ENCODE measurements at regions not wholly inside any gene's neighbourhood (a gene's known extent, or its start where the extent isn't known, plus 50 kb on each side); places are given as distances from the start of the nearest gene placed in this dataset.
"Not testable (repeated sequence)": the region's sequence is repeated elsewhere in the genome, so short reads cannot be mapped to it uniquely, and the experiment has no call there.

GRCh38 chrY:20643055-20643454 lies 67.5 kb downstream of the EIF1AY start:
- Histone ChIP-seq H3K27ac (ENCODE audit: low read depth, low read length) (no peak overlapping the region), H3K27me3 (ENCODE audit: insufficient read depth, low read length, poor library complexity) (no peaks in the 10 kb centered on the region), H3K56ac (ENCODE audit: low read length) (no peak overlapping the region), H3K23ac (ENCODE audit: low read length) (no peak overlapping the region), H3K79me2 (ENCODE audit: control insufficient read depth, insufficient read depth, low read length) (no peaks in the 10 kb centered on the region), H2BK120ac (ENCODE audit: low read depth, low read length) (no peak overlapping the region), H3K18ac (ENCODE audit: low read length) (no peak overlapping the region), H4K5ac (ENCODE audit: low read length) (no peak overlapping the region), H3K4me3 (ENCODE audit: low read length) (no peak overlapping the region), H3K79me1 (ENCODE audit: low read length) (no peaks in the 10 kb centered on the region), H2BK5ac (ENCODE audit: low read length) (no peak overlapping the region), H4K8ac (ENCODE audit: low read depth, low read length) (no peak overlapping the region), H2BK15ac (replicated peaks; ENCODE audit: low read depth) (no peak overlapping the region), H3K4me1 (ENCODE audit: control insufficient read depth, low read depth, low read length) (no peaks in the 10 kb centered on the region), H3K9ac (ENCODE audit: low read length) (no peak overlapping the region), H2AK5ac (ENCODE audit: low read length) (no peak overlapping the region), H3K4ac (ENCODE audit: low read depth, low read length) (no peak overlapping the region), H3K36me3 (ENCODE audit: control insufficient read depth, insufficient read depth, low read length) (no peaks in the 10 kb centered on the region), H3K4me2 (ENCODE audit: low read length) (no peak overlapping the region)
- no CpG with 5 or more reads among the region's 7 CpGs for WGBS (ENCODE audit: extremely low coverage, insufficient coverage, low lambda C conversion rate)
- DNase-seq: no peak

DNA sequence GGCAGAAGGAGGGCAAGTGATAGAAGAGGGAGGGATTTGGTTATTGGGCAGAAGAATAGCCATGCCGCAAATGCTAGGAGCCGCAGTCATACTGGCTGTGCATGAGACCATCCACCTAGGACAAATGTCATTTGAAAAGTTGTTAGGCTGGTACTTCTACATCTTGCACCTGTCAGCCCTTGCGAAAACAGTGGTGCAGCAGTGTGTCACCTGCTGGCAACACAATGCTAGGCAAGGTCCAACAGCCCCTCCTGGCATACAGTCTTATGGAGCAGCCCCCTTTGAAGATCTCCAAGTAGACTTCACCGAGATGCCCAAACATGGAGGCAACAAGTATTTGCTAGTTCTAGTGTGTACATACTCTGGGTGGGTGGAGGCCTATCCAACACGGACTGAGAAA lies 72.7 kb downstream of the EIF1AY start:
- no peak overlapping the region for H3K23ac ChIP-seq (ENCODE audit: low read length)
- WGBS (ENCODE audit: extremely low coverage, insufficient coverage, low lambda C conversion rate): no CpG with 5 or more reads among the region's 5 CpGs

DNA sequence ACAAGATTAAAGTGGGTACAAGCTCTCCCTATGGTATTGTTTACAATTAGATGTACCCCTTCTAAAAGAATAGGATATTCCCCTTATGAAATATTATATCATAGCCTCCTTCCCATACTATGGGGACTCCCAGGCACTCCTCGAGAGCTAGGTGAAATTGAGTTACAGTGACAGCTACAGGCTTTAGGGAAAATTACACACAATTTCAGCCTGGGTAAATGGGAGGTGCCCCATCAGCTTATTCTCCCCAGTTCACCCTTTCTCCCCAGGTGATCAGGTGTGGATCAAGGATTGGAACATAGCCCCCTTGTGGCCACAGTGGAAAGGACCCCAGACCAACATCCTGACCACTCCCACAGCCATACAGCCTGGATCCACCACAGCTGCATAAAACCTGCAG lies 73.3 kb downstream of the EIF1AY start:
- DNase-seq; H3K27ac ChIP-seq (ENCODE audit: low read depth, low read length); H3K79me2 ChIP-seq (ENCODE audit: control insufficient read depth, insufficient read depth, low read length); H2BK5ac ChIP-seq (ENCODE audit: low read length); H3K4ac ChIP-seq (ENCODE audit: low read depth, low read length); H3K4me2 ChIP-seq (ENCODE audit: low read length); H3K23ac ChIP-seq (ENCODE audit: low read length); H3K56ac ChIP-seq (ENCODE audit: low read length); H3K79me1 ChIP-seq (ENCODE audit: low read length); H4K8ac ChIP-seq (ENCODE audit: low read depth, low read length); H3K4me1 ChIP-seq (ENCODE audit: control insufficient read depth, low read depth, low read length); H2BK120ac ChIP-seq (ENCODE audit: low read depth, low read length); H4K5ac ChIP-seq (ENCODE audit: low read length); H3K4me3 ChIP-seq (ENCODE audit: low read length); H3K36me3 ChIP-seq (ENCODE audit: control insufficient read depth, insufficient read depth, low read length); H3K18ac ChIP-seq (ENCODE audit: low read length); H3K27me3 ChIP-seq (ENCODE audit: insufficient read depth, low read length, poor library complexity); H2BK15ac ChIP-seq (replicated peaks; ENCODE audit: low read depth); H3K9ac ChIP-seq (ENCODE audit: low read length); H2AK5ac ChIP-seq (ENCODE audit: low read length): not testable (repeated sequence)
- WGBS (ENCODE audit: extremely low coverage, insufficient coverage, low lambda C conversion rate): no CpG with 5 or more reads among the region's 1 CpG

More for the DNA sequence above, 72.7 kb downstream of the EIF1AY start:
- no peak overlapping the region for H3K4ac ChIP-seq (ENCODE audit: low read depth, low read length)
- H3K79me1 ChIP-seq (ENCODE audit: low read length): no peaks in the 10 kb centered on the region
- no peak overlapping the region for H2BK5ac ChIP-seq (ENCODE audit: low read length)
- H3K27ac ChIP-seq (ENCODE audit: low read depth, low read length): no peak overlapping the region
- H3K4me1 ChIP-seq (ENCODE audit: control insufficient read depth, low read depth, low read length): no peaks in the 10 kb centered on the region
- no peak overlapping the region for H3K4me2 ChIP-seq (ENCODE audit: low read length)
- no peak overlapping the region for H3K9ac ChIP-seq (ENCODE audit: low read length)
- no peak overlapping the region for H2AK5ac ChIP-seq (ENCODE audit: low read length)
- H3K56ac ChIP-seq (ENCODE audit: low read length): no peak overlapping the region
- no peak overlapping the region for H2BK120ac ChIP-seq (ENCODE audit: low read depth, low read length)
- H3K79me2 ChIP-seq (ENCODE audit: control insufficient read depth, insufficient read depth, low read length): no peaks in the 10 kb centered on the region
- H3K18ac ChIP-seq (ENCODE audit: low read length): no peak overlapping the region
- no peaks in the 10 kb centered on the region for H3K36me3 ChIP-seq (ENCODE audit: control insufficient read depth, insufficient read depth, low read length)
- H4K5ac ChIP-seq (ENCODE audit: low read length): no peak overlapping the region
- no peak overlapping the region for H3K4me3 ChIP-seq (ENCODE audit: low read length)
- no peak overlapping the region for H2BK15ac ChIP-seq (replicated peaks; ENCODE audit: low read depth)
- H4K8ac ChIP-seq (ENCODE audit: low read depth, low read length): no peak overlapping the region
- no peaks in the 10 kb centered on the region for H3K27me3 ChIP-seq (ENCODE audit: insufficient read depth, low read length, poor library complexity)
- DNase-seq: peak; percentile 0

DNA sequence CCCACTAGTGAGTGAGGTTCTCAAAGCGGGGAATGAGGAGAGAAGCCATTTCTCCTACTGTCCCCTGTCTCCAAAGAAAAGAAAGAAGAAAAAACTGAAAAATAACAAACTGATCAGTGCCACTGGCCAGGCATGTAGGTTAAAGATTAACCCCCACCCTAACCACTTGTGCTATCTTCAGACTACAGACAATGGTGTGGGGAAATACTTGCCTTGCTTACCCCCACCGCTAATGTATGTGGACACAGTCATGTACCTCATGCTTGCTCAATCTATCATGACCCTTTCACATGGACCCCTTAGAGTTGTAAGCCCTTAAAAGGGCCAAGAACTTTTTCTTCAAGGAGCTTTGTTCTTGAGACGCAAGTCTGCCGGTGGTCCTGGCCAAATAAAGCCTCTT lies 75.9 kb downstream of the EIF1AY start:
- Histone ChIP-seq H4K5ac (ENCODE audit: low read length) (no peak overlapping the region), H3K18ac (ENCODE audit: low read length) (no peak overlapping the region), H3K4me3 (ENCODE audit: low read length) (no peak overlapping the region), H3K4me1 (ENCODE audit: control insufficient read depth, low read depth, low read length) (no peaks in the 10 kb centered on the region), H3K27ac (ENCODE audit: low read depth, low read length) (no peak overlapping the region), H3K4ac (ENCODE audit: low read depth, low read length) (no peak overlapping the region), H3K4me2 (ENCODE audit: low read length) (no peak overlapping the region), H2AK5ac (ENCODE audit: low read length) (no peak overlapping the region), H3K79me2 (ENCODE audit: control insufficient read depth, insufficient read depth, low read length) (no peaks in the 10 kb centered on the region), H3K27me3 (ENCODE audit: insufficient read depth, low read length, poor library complexity) (no peaks in the 10 kb centered on the region), H3K23ac (ENCODE audit: low read length) (no peak overlapping the region), H2BK5ac (ENCODE audit: low read length) (no peak overlapping the region), H2BK120ac (ENCODE audit: low read depth, low read length) (no peak overlapping the region), H3K36me3 (ENCODE audit: control insufficient read depth, insufficient read depth, low read length) (no peaks in the 10 kb centered on the region), H3K79me1 (ENCODE audit: low read length) (no peaks in the 10 kb centered on the region), H3K9ac (ENCODE audit: low read length) (no peak overlapping the region), H4K8ac (ENCODE audit: low read depth, low read length) (no peak overlapping the region), H3K56ac (ENCODE audit: low read length) (no peak overlapping the region), H2BK15ac (replicated peaks; ENCODE audit: low read depth) (no peak overlapping the region)
- no peak for DNase-seq
- WGBS (ENCODE audit: extremely low coverage, insufficient coverage, low lambda C conversion rate): no CpG with 5 or more reads among the region's 4 CpGs

DNA sequence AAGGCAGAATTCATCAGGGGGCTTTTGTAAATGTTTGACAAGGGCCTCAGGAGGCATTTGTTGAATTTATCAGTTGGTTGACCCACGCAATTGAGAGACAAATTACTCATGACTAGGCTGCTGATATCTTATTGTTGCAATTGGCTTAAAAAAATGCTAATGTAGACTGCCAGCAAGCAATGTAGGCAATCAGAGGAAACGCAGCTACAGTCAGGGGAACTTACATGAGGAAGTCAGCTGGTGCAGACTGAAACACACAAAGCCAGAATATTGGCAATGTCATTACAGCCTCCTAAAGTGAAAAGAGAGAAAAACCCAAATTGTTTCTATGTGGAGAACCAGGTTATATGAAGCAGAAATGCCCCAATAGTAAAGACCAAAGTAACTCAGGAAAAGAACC lies 83.9 kb downstream of the EIF1AY start:
- no peak overlapping the region for H4K5ac ChIP-seq (ENCODE audit: low read length)
- H2AK5ac ChIP-seq (ENCODE audit: low read length): no peak overlapping the region
- DNase-seq: no peak
- no peak overlapping the region for H3K4me3 ChIP-seq (ENCODE audit: low read length)
- no peak overlapping the region for H2BK5ac ChIP-seq (ENCODE audit: low read length)
- no peak overlapping the region for H3K18ac ChIP-seq (ENCODE audit: low read length)
- no peaks in the 10 kb centered on the region for H3K27me3 ChIP-seq (ENCODE audit: insufficient read depth, low read length, poor library complexity)
- H4K8ac ChIP-seq (ENCODE audit: low read depth, low read length): no peak overlapping the region
- no CpG with 5 or more reads among the region's 2 CpGs for WGBS (ENCODE audit: extremely low coverage, insufficient coverage, low lambda C conversion rate)
- H3K23ac ChIP-seq (ENCODE audit: low read length): no peak overlapping the region
- no peak overlapping the region for H2BK15ac ChIP-seq (replicated peaks; ENCODE audit: low read depth)
- H3K4ac ChIP-seq (ENCODE audit: low read depth, low read length): no peak overlapping the region
- no peaks in the 10 kb centered on the region for H3K79me2 ChIP-seq (ENCODE audit: control insufficient read depth, insufficient read depth, low read length)
- H3K36me3 ChIP-seq (ENCODE audit: control insufficient read depth, insufficient read depth, low read length): no peaks in the 10 kb centered on the region
- H3K56ac ChIP-seq (ENCODE audit: low read length): no peak overlapping the region
- no peak overlapping the region for H3K9ac ChIP-seq (ENCODE audit: low read length)
- H2BK120ac ChIP-seq (ENCODE audit: low read depth, low read length): no peak overlapping the region
- no peak overlapping the region for H3K4me2 ChIP-seq (ENCODE audit: low read length)
- H3K27ac ChIP-seq (ENCODE audit: low read depth, low read length): no peak overlapping the region
- no peaks in the 10 kb centered on the region for H3K4me1 ChIP-seq (ENCODE audit: control insufficient read depth, low read depth, low read length)
- no peaks in the 10 kb centered on the region for H3K79me1 ChIP-seq (ENCODE audit: low read length)

DNA sequence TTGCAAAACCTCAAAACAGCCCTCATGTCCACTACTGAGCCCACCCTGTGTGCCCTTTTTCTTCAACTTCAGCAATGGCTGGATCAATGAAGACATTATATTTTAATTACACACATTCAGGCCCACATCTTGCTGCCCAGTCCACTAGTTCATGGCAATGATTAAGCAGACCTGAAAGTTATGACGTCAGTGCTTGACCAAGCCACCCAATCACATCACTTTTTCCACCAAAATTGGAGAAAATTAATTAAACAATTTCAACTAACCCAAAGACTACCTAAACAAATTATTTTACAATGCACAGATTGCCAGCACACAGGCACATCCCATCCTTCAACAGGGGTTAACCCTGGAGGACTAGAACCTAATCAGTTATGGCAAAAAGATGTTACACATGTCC lies 86.6 kb downstream of the EIF1AY start:
- no peaks in the 10 kb centered on the region for H3K36me3 ChIP-seq (ENCODE audit: control insufficient read depth, insufficient read depth, low read length)
- H3K4me3 ChIP-seq (ENCODE audit: low read length): no peak overlapping the region
- H3K79me2 ChIP-seq (ENCODE audit: control insufficient read depth, insufficient read depth, low read length): no peaks in the 10 kb centered on the region
- no peak overlapping the region for H2BK120ac ChIP-seq (ENCODE audit: low read depth, low read length)
- no CpG with 5 or more reads among the region's 1 CpG for WGBS (ENCODE audit: extremely low coverage, insufficient coverage, low lambda C conversion rate)
- no peak overlapping the region for H3K27ac ChIP-seq (ENCODE audit: low read depth, low read length)
- no peaks in the 10 kb centered on the region for H3K27me3 ChIP-seq (ENCODE audit: insufficient read depth, low read length, poor library complexity)
- no peak overlapping the region for H2AK5ac ChIP-seq (ENCODE audit: low read length)
- no peaks in the 10 kb centered on the region for H3K4me1 ChIP-seq (ENCODE audit: control insufficient read depth, low read depth, low read length)
- H3K4me2 ChIP-seq (ENCODE audit: low read length): no peak overlapping the region
- no peak overlapping the region for H2BK15ac ChIP-seq (replicated peaks; ENCODE audit: low read depth)
- no peak overlapping the region for H3K9ac ChIP-seq (ENCODE audit: low read length)
- no peak overlapping the region for H4K8ac ChIP-seq (ENCODE audit: low read depth, low read length)
- H4K5ac ChIP-seq (ENCODE audit: low read length): no peak overlapping the region
- H2BK5ac ChIP-seq (ENCODE audit: low read length): no peak overlapping the region
- no peak overlapping the region for H3K4ac ChIP-seq (ENCODE audit: low read depth, low read length)
- no peak for DNase-seq
- H3K56ac ChIP-seq (ENCODE audit: low read length): no peak overlapping the region
- no peak overlapping the region for H3K18ac ChIP-seq (ENCODE audit: low read length)
- no peak overlapping the region for H3K23ac ChIP-seq (ENCODE audit: low read length)
- no peaks in the 10 kb centered on the region for H3K79me1 ChIP-seq (ENCODE audit: low read length)
